IPS-18c (cell line): ENCODE measurements at regions not wholly inside any gene's neighbourhood (a gene's known extent, or its start where the extent isn't known, plus 50 kb on each side); places are given as distances from the start of the nearest gene placed in this dataset.

Source experiments
- H3K4me3 ChIP-seq: 2 replicates; pipeline ENCODE4 v1.7.0; 2013; ENCODE audit warnings: low read depth, mild to moderate bottlenecking, low read length, moderate library complexity; ENCODE audit not compliant: insufficient read depth
- H3K9me3 ChIP-seq: one replicate; pipeline ENCODE4 v1.6.1; 2013; ENCODE audit warnings: mild to moderate bottlenecking, low read length, moderate library complexity; ENCODE audit not compliant: control insufficient read depth, insufficient read depth

- Histone ChIP-seq H3K9me3 (no peaks in the 10 kb centered on the region), H3K4me3 (no peak overlapping the region)
These were observed 323.3 kb downstream of the BMP2 start for GRCh38 chr20:7090811-7091210.

GRCh38 chr20:7091655-7092054, 324.2 kb downstream of the BMP2 start:
- H3K9me3 ChIP-seq: no peaks in the 10 kb centered on the region

GRCh38 chr20:7094438-7094997, 327.0 kb downstream of the BMP2 start:
- no peaks in the 10 kb centered on the region for H3K9me3 ChIP-seq
- no peak overlapping the region for H3K4me3 ChIP-seq

More at GRCh38 chr20:7091655-7092054, 324.2 kb downstream of the BMP2 start:
- H3K4me3 ChIP-seq: no peak overlapping the region

GRCh38 chr20:7106910-7107309, 339.4 kb downstream of the BMP2 start:
- no peaks in the 10 kb centered on the region for H3K9me3 ChIP-seq
- no peak overlapping the region for H3K4me3 ChIP-seq

GRCh38 chr20:7108929-7109328, 341.4 kb downstream of the BMP2 start:
- Histone ChIP-seq H3K9me3 (no peaks in the 10 kb centered on the region), H3K4me3 (no peak overlapping the region)

GRCh38 chr20:7113577-7114466, 346.3 kb downstream of the BMP2 start:
- no peak overlapping the region for H3K4me3 ChIP-seq
- no peaks in the 10 kb centered on the region for H3K9me3 ChIP-seq

- Histone ChIP-seq H3K9me3 (no peaks in the 10 kb centered on the region), H3K4me3 (no peak overlapping the region)
These were observed 356.0 kb downstream of the BMP2 start for GRCh38 chr20:7123457-7123856.

GRCh38 chr20:7124120-7124519, 356.6 kb downstream of the BMP2 start:
- Histone ChIP-seq H3K4me3 (no peak overlapping the region), H3K9me3 (no peaks in the 10 kb centered on the region)

GRCh38 chr20:7136886-7137285, 369.4 kb downstream of the BMP2 start:
- H3K4me3 ChIP-seq: no peak overlapping the region
- H3K9me3 ChIP-seq: no peaks in the 10 kb centered on the region

GRCh38 chr20:7137395-7138151, 370.1 kb downstream of the BMP2 start:
- no peaks in the 10 kb centered on the region for H3K9me3 ChIP-seq
- H3K4me3 ChIP-seq: no peak overlapping the region

GRCh38 chr20:7144464-7144863, 377.0 kb downstream of the BMP2 start:
- no peaks in the 10 kb centered on the region for H3K9me3 ChIP-seq
- H3K4me3 ChIP-seq: no peak overlapping the region

- H3K9me3 ChIP-seq: no peaks in the 10 kb centered on the region
- H3K4me3 ChIP-seq: no peak overlapping the region
These were observed 379.2 kb downstream of the BMP2 start for GRCh38 chr20:7146552-7147219.

GRCh38 chr20:7147220-7147601, 379.7 kb downstream of the BMP2 start:
- H3K4me3 ChIP-seq: no peak overlapping the region
- H3K9me3 ChIP-seq: no peaks in the 10 kb centered on the region

GRCh38 chr20:7151676-7152470, 384.4 kb downstream of the BMP2 start:
- Histone ChIP-seq H3K9me3 (no peaks in the 10 kb centered on the region), H3K4me3 (no peak overlapping the region)

GRCh38 chr20:7155282-7155681, 387.8 kb downstream of the BMP2 start:
- Histone ChIP-seq H3K4me3 (no peak overlapping the region), H3K9me3 (no peaks in the 10 kb centered on the region)

GRCh38 chr20:7155794-7156193, 388.3 kb downstream of the BMP2 start:
- Histone ChIP-seq H3K9me3 (no peaks in the 10 kb centered on the region), H3K4me3 (no peak overlapping the region)

- H3K4me3 ChIP-seq: no peak overlapping the region
- H3K9me3 ChIP-seq: no peaks in the 10 kb centered on the region
These were observed 392.4 kb downstream of the BMP2 start for GRCh38 chr20:7159903-7160302.
